ENCODE measurements at regions not wholly inside any gene's neighbourhood (a gene's known extent, or its start where the extent isn't known, plus 50 kb on each side); places are given as distances from the start of the nearest gene placed in this dataset.
"Not testable (repeated sequence)": the region's sequence is repeated elsewhere in the genome, so short reads cannot be mapped to it uniquely, and the experiment has no call there.

- DNase-seq = peak; percentile 67
Observed at GRCh38 chr14:49946320-49947141, 53.6 kb downstream of the ARF6 start.

- DNase-seq = no peak
Observed at GRCh38 chr14:49947506-49947905, 54.6 kb downstream of the ARF6 start.

- no peak for DNase-seq
Observed at GRCh38 chr14:49950275-49951228, 57.7 kb downstream of the ARF6 start.

GRCh38 chr14:49951229-49951607, 58.3 kb downstream of the ARF6 start:
- no peak for DNase-seq

GRCh38 chr14:49951691-49952345, 58.9 kb downstream of the ARF6 start:
- DNase-seq = no peak

GRCh38 chr14:49953196-49953595, 60.3 kb downstream of the ARF6 start:
- DNase-seq = no peak

- DNase-seq = no peak
Observed at GRCh38 chr14:49954171-49954631, 61.3 kb downstream of the ARF6 start.

- no peak for DNase-seq
Observed at GRCh38 chr14:49955024-49955423, 62.1 kb downstream of the ARF6 start.

- DNase-seq = no peak
Observed at GRCh38 chr14:49957089-49957852, 64.4 kb downstream of the ARF6 start.

- no peak for DNase-seq
Observed at GRCh38 chr14:49959822-49960408, 67.0 kb downstream of the ARF6 start.

GRCh38 chr14:49960453-49960852, 67.6 kb downstream of the ARF6 start:
- no peak for DNase-seq

GRCh38 chr14:49961270-49962222, 68.7 kb downstream of the ARF6 start:
- no peak for DNase-seq

GRCh38 chr14:49962621-49963020, 69.7 kb downstream of the ARF6 start:
- peak; percentile 84 for DNase-seq

- not testable (repeated sequence) for DNase-seq
Observed at GRCh38 chr14:49965068-49965651, 72.3 kb downstream of the ARF6 start.

GRCh38 chr14:49966304-49966809, 73.5 kb downstream of the ARF6 start:
- no peak for DNase-seq

GRCh38 chr14:49966971-49967630, 74.2 kb downstream of the ARF6 start:
- DNase-seq = no peak

GRCh38 chr14:49969961-49970360, 77.1 kb downstream of the ARF6 start:
- no peak for DNase-seq

GRCh38 chr14:49970474-49971147, 77.7 kb downstream of the ARF6 start:
- DNase-seq = no peak
